GM21737 (cell line): ENCODE measurements at regions not wholly inside any gene's neighbourhood (a gene's known extent, or its start where the extent isn't known, plus 50 kb on each side); places are given as distances from the start of the nearest gene placed in this dataset.
"Not testable (repeated sequence)": the region's sequence is repeated elsewhere in the genome, so short reads cannot be mapped to it uniquely, and the experiment has no call there.

Experiments
- ATAC-seq: cut with Tn5 transposase; IDR thresholded peaks from one replicate; pipeline ENCODE4 v1.9.1; 2021; ENCODE audit warnings: mild to moderate bottlenecking, moderate library complexity; ENCODE audit not compliant: unreplicated experiment

DNA sequence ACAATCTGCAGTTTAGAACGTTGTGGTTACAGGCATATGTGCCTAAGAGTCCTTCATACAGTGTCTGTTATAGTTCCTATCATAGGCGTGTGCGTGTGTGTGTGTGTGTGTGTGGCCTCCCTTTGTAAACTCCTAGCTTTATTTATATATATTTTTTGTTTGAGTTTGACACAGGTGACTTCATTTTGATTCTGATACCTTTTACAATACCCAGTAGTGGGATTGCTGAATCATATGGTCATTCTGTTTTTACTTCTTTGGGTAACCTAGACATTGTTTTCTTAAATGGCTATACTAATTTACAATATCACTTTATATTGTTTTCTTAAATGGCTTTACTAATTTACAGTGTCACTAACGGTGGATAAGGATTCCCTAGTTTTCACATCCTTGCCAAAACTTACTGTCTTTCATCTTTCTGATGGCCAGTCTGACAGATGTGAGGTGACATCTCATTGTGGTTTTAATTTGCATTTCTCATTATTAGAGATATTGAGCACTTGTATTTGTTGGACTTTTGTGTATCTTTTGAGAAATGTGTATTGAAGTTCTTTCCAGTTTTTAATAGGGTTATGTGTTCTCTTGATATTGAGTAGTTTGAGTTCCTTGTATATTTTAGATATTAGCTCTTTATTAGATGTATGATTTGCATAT lies 211.1 kb upstream of the NUDT6 start:
- no peak for ATAC-seq

DNA sequence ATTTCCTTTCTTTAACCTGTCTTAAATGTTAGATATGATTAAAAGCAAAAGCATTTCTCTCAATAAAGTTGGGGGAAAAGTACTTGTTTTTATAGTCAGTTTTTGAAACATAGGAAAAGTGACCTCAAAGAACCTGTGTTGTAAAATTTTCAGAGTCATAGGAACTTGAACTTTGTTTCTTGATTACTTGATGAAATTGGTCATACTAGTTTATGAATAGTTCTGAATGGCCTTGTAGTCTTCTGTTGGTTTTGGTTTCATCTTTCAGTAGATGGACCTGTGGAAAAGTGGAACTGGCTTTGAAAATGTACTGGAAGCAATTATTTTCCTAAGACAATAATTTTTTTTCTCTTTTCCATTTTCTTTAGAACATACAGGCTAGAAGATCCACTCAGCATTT lies 222.2 kb upstream of the NUDT6 start:
- ATAC-seq = no peak

DNA sequence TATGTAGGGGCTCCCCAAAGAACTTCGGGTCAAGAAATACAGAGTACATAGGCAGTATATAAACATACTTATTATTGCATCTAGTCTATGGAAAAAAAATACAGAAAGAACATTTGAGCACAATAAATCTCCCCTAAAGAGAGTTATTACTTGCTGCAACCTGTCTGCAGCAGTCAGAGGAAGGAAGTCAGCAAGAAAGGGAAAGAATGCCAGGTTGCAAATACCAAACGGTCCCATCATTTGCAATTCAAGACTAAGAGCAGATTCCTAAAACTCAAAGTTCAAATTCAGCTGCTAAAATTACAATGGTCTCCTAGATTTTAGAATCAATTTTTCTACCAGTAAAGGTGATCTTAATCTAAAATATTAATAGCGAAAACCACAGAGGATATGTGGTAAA lies 236.2 kb upstream of the NUDT6 start:
- no peak for ATAC-seq

DNA sequence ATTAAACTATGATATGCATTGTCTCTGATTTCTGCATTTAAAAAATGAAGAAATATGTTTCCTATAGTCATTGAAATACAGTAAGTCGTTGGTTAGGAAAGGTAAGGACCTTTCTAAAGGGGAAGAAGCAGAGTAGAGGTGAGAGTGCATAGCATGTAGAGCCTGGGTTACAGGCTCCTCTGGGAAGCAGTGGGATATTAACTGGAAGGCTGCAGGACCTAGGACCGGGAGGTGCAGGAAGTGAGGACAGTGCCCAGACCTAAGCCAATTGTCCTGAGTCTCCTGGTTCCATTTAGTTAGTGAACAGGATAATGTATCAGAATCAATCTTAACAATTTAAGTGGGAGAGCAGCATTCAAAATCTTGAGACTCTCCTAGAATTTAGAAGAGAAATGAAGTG lies 237.1 kb upstream of the NUDT6 start:
- ATAC-seq = no peak

DNA sequence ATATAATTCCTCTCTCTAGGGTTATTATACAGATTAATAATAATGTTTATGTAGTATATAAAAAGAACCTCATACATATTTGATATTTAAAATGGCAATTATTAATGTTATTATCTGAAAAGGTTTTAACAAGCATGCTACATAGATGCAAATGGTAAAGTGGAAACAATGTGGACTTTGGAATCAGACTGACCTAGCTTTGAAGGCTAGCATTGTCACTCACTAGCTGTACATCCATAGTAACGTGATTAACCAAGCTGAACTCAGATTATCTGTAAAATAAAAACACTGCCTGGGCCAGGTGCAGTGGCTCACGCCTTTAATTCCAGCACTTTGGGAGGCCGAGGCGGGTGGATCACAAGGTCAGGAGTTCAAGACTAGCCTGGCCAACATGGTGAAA lies 233.7 kb upstream of the SPRY1 start:
- no peak for ATAC-seq

DNA sequence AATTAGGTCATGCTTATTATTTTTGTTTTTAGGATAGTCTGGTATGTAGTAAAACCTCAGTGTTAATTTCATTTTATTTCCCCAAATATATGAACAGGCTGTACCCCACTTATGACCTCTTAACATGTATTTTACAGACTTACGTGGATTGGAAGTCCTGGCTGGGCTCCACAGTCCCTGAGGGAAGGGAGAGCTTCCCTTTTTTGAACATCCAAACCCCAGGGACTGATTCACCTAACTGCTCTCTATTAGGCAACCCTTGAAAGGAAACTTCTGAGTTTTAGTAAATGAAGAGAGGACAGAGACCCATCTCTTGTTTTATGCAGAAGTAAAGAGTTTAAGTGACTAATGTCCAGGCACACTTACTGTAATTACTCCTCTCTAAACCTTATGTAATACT lies 233.1 kb upstream of the SPRY1 start:
- ATAC-seq = no peak

DNA sequence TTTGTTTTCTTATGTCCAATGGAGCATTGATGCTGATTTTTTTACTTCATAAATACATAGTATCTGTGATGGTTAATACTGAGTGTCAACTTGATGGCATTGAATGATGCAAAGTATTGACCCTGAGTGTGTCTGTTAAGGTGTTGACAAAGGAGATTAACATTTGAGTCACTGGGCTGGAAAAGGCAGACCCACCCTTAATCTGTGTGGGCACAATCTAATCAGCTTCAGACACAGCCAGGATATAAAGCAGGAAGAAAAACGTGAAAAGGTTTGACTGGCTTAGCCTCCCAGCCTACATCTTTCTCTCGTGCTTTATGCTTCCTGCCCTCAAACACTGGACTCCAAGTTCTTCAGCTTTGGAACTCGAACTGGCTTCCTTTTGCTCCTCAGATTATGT lies 230.6 kb upstream of the SPRY1 start:
- ATAC-seq = no peak

DNA sequence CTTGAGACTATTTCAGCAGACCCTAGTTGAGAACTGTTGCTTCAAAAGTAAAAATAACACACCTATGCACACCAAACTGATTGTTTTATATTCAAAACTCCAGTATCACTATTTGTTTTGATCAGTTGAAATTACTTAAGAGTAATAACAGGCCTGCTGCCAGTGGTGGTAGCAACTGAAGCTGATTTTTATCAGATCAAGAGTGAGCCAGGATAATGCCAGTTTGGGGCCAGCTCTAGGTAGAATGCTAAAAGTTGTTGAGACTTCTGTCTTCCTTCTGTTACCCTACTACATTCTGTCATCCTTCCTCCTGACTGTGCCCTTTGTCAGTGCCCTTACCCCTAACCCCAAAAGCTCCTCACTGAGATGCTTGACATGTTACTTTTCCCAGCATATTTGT lies 228.7 kb upstream of the SPRY1 start:
- no peak for ATAC-seq

DNA sequence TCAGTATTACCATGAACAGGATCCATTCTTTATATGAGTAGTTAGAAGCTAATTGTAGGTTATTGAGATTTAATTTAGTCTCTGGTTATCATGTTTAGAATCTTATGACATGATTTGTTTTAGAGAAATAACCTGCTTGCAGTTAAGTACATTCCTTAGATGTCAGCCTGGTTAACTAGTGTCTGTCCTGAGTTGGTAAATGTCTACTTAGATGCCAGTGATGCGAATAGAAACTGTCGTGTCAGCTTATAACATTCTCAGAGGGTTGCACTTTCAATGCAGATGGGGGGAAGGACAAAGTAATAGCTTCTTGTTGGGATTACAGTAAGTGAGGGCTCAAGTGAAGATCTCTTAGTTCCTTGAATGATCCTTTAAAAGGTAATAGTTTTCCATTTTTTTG lies 227.8 kb upstream of the SPRY1 start:
- no peak for ATAC-seq

DNA sequence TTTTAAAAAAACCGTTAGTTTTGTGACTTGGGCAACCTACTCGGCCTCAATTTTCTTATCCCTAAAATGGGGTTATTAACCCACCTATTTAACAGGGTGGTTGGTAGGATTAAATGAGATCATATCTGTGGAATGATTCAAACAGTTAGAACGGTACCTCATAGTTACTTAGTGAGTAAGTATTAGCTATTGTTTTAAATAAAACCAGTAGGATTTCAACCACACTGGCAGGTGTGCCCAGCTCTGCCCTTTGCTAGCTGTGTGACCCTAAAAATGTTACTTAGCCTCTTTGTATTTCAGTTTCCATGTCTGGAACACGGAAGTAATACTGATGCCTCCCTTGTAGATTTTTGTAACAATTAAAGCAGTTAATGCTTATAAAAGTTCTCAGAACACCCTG lies 225.8 kb upstream of the SPRY1 start:
- no peak for ATAC-seq

DNA sequence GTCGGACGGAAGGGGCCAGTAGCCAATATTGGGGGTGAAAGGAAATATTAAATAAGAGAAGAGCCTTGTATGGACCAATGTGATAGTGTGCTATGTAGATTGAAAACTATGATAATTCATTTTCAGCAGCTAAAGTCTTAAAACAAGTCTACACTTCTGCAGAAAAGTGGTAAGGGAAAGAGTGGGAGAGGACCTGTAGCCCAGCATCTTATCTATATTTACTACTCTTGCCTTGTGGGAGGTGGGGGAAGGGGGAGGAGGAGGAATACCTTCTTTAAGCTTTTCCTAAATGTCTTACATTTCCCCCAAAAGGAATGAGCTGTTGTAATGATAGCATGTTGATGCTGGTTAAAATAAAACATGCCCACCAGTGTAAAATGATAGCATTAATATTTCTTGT lies 220.0 kb upstream of the SPRY1 start:
- ATAC-seq = no peak

DNA sequence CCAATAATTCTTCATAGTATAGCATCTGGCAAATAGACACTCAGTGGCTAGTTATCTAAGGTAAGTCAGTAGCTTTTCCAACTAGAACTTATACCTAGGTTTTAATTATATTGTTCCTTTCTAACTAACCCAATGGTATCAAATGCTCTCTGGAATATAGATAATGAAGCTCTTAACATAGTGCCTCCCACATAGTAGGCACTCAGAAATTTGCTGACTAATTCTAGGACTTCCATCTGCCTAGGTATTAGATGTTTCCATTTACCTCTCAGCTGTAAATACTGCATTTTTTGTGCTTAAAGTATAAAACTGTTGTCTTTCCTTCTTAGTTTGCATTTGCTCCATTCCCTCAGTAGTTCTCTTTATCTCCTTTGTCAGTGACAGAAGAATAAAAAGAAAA lies 214.3 kb upstream of the SPRY1 start:
- no peak for ATAC-seq

DNA sequence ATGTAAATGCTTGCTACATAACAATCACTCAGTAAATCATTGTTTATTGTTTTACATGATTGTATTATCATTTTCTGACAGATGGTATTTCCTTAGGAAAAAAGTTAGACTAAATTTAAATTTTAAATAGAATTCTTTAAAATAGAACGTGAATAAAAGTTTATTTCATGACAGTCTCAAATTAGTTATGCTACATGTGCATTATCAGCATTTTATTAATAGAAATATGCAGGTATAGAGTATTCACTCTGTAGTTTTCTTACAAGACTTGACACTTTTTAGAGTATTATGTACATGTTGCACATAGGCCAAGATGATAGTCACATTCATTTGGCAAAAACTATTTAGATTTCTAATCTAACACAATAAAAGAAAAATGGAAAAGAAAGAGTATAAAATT lies 213.3 kb upstream of the SPRY1 start:
- no peak for ATAC-seq

DNA sequence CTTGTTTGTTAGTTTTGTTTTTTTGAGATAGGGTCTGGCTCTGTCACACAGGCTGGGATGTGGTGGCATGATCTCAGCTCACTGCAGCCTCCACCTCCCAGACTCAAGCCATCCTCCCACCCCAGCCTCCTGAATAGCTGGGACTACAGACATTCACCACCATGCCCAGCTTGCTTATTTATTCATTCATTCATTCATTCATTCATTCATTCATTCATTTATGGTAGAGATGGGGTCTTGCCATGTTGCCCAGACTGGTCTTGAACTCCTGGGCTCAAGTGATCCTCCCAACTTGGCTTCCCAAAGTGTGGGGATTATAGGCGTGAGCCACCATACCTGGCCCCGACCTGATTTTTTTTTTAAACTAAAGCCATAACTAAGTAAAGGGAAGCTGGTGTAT lies 212.8 kb upstream of the SPRY1 start:
- not testable (repeated sequence) for ATAC-seq

DNA sequence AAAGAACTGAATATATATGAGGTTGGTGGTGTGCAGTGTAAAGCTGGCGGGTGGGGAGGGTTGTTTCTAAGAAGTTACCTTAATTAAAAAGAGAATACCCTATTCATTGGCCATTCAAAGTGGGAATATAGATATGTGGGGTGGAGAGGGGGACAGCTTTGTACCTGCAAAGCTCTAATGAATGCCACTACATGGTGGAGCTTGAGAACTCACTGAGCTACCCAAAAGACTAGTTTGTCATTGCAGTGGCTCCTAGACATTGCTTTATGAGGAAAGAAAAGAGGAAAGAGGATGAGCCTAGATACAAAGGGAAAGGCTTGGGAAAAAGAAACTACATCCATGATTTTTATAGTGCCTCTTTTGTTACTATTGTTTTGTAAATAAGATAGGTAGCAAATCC lies 209.9 kb upstream of the SPRY1 start:
- ATAC-seq = no peak

DNA sequence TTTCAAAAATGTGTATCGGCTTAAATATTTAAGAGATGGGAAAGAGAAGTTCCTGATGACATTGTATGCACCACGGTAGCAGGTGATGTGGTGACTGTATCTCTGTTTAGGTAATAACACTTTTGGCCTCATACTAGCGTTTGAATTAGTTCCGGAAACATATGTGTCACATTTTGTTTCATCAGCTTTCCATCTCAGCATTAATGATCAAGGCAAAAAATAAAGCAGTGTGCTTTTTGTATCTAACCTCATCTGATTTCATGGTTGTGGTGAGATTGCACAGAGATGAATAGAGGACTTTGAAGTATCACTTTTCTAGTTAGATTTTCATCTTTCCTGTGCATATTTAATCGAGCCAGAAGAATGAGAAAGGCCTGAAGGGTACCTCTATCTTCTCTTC lies 206.4 kb upstream of the SPRY1 start:
- no peak for ATAC-seq

DNA sequence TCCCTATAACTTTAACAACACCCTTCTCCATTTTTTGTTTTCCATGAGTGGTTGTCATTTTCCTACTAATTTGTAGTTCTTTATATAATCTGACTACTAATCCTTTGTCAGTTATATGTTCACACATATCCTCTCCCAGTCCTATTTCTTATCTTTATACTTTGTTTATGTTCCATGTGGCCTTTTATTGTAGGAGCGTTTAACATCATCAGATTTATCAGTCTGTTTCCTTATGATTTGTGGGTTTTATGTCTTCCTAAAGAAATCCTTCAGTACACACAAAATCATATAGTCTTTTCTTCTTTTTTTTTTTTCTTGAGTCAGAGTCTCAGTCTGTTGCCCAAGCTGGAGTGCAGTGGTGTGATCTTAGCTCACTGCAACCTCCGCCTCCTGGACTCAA lies 204.9 kb upstream of the SPRY1 start:
- no peak for ATAC-seq

DNA sequence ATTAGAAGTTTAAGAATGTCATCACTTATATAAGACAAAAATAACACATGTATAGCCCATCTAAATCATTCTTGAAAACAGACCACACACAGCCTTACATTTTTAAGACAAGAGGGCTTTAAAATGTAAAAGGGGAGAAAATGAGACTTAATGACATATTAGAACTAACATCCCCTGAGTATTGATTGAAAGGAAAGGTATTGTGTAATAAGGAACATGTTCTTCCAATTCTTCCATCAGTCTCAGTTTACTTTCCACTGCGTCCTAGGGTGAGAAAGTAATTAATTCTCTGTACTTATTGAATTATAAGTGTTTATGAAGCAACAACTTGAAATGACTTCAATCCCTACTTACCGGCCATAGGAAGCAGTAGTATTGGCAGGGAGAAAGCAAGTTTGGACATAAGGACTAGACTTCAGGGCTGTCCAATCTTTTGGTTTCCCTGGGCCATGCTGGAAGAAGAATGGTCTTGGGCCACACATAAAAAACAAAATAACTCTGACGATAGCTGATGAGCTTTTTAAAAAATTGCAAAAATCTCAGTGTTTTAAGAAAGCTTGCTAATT lies 202.7 kb upstream of the SPRY1 start:
- no peak for ATAC-seq

DNA sequence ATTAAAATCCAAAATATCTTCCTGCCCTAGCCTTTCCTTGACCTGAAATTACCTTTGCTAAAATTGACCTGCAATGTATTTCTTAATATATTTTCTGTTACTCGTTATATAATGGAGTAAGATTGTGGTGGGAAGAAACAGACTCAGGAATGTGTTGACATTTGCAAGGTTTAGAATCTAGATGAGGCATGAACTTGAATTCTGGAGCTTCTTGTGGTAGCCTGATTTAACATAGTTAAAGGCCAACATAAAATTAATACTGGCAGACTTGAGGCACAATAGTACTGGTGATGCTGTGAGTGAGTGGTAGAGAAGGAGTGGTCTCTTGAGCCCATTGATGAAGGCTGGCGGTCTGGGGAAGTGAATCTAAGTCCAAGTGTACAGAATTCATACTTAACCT lies 197.9 kb upstream of the SPRY1 start:
- no peak for ATAC-seq

DNA sequence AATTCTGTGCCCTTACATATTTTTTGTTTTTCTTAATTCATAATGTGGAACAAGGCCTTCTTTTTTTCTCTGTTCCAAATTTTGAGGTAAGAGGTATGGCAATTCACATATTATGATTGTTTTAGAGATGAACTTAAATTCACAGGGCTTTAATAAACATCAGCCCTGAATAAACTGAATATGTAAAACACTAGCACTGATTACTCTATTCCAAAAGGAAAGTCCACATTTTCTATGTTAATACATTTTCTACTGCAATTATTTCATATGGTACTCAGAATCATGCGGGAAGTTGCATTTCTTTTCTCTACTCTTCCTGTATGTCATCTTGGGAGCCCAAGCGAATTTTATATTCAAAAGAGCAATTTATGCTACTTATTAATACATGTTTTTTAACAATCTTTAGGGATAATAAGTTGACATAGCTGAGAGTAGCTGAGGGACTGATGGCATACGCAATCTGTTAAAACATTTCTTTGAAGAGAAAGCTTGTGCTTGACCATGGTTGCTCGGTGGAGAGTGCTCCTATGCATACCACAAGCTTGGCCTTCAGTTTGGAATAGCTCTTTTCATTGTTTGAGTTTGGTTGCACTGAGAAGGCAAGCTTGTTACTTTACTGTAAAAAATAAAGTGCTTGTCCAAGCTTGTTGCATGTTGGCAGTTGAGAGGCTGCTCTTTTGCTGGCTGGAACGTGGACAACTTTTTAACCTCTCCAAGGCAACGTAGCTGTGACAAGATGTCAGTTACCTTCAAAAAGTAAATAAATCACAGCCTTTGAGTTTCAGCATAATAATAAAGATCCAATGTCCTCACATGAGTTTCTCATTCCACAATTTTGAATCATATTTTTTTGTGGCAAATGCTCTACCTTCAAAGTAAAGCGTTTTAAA lies 196.3 kb upstream of the SPRY1 start:
- no peak for ATAC-seq

DNA sequence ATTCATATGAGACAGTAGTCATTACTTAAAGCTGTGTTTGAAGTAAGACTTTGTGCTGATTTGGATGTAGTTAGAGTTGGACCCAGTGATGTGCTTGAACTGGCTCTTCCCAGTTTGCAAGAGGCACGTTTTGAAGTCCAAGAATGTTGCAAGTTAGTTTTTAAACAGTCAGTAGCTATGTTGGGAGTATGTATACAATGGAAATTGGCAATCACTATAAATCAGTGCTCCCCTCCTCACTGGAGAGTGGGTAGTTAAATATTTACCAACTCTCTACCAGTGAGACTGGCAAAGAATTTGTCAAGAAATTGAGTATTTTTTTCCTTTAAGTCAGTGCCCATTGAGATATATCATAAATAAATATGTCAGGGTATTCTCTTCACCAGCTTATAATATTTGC lies 191.9 kb upstream of the SPRY1 start:
- ATAC-seq = no peak

DNA sequence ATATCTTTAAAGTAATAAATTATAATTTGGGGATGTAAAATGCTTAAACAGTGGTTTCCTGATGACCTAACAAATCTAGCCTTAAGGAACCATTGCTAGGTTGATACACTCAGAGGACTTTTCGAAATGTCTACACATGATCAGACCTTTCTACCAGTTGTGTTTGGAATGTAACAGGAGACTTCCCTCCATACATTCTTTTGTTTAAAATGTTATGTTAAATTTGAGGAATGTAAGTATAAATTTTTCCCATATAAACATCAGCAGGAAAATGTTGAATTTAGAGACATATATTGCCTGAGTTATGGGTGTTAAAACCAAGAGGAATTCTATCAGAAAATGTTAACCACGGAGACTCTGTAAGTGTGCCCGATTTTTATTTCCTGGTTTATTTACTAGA lies 190.6 kb upstream of the SPRY1 start:
- no peak for ATAC-seq
